ACC112 (cell line): ENCODE measurements at regions not wholly inside any gene's neighbourhood (a gene's known extent, or its start where the extent isn't known, plus 50 kb on each side); places are given as distances from the start of the nearest gene placed in this dataset.

Experiments used
- H2AFZ ChIP-seq: fragments of 200-600 bp; sonication (generic); one replicate; pipeline ENCODE4 v1.6.0; 2017; ENCODE audit warnings: antibody characterized with exemption, low read length; ENCODE audit not compliant: unreplicated experiment
- H3K27ac ChIP-seq: fragments of 200-600 bp; sonication (generic); 2 replicates; pipeline ENCODE4 v1.5.1; 2014; ENCODE audit warnings: low read depth, mild to moderate bottlenecking, antibody characterized with exemption, low read length, moderate library complexity
- H3K27me3 ChIP-seq: fragments of 200-600 bp; sonication (generic); 2 replicates; pipeline ENCODE4 v1.6.1; 2014; ENCODE audit warnings: mild to moderate bottlenecking, antibody characterized with exemption, low read length, moderate library complexity, mixed read lengths; ENCODE audit not compliant: insufficient read depth
- H3K36me3 ChIP-seq: fragments of 200-600 bp; sonication (generic); 2 replicates; pipeline ENCODE4 v1.6.1; 2016; ENCODE audit warnings: mild to moderate bottlenecking, antibody characterized with exemption, low read length, moderate library complexity, mixed read lengths; ENCODE audit not compliant: insufficient read depth
- H3K4me1 ChIP-seq: fragments of 200-600 bp; sonication (generic); one replicate; pipeline ENCODE4 v1.6.1; 2016; ENCODE audit warnings: low read length, mixed read lengths; ENCODE audit not compliant: insufficient read depth, unreplicated experiment, control insufficient read depth
- H3K4me3 ChIP-seq: fragments of 200-600 bp; sonication (generic); 2 replicates; pipeline ENCODE4 v1.5.1; 2014; ENCODE audit warnings: mild to moderate bottlenecking, low read depth, low read length
- H3K79me2 ChIP-seq: fragments of 200-600 bp; sonication (generic); one replicate; pipeline ENCODE4 v1.6.0; 2016; ENCODE audit warnings: low read length; ENCODE audit not compliant: control insufficient read depth, unreplicated experiment, insufficient read depth

- Histone ChIP-seq H3K27me3 (no peaks in the 10 kb centered on the region), H3K4me3 (no peak overlapping the region), H2AFZ (no peak overlapping the region), H3K4me1 (no peaks in the 10 kb centered on the region), H3K27ac (no peak overlapping the region), H3K36me3 (no peaks in the 10 kb centered on the region), H3K79me2 (no peaks in the 10 kb centered on the region)
Observed at GRCh38 chr7:67976490-67976889, 979.9 kb downstream of the TYW1 start.

DNA sequence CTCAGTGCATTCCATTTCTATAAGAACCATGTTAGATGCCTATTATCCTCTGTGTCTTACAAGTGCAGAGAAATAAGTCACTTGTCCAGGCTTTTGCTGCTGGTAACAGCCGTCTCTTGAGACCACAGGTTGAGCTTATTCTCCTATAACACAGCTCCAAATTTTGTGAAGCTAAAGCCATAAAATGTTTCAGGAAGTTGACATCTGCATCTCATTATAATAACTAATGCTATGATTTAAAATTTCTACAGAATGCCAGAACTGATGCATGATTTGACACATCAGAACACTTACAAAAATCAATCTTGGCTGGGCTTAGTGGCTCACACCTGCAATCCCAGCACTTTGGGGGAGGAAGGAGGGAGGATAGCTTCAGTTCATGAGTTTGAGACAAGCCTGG is 986.9 kb downstream of the TYW1 start:
- Histone ChIP-seq H3K36me3 (no peaks in the 10 kb centered on the region), H3K79me2 (no peaks in the 10 kb centered on the region), H3K4me3 (no peak overlapping the region), H2AFZ (no peak overlapping the region), H3K27ac (no peak overlapping the region), H3K4me1 (no peaks in the 10 kb centered on the region), H3K27me3 (no peaks in the 10 kb centered on the region)

DNA sequence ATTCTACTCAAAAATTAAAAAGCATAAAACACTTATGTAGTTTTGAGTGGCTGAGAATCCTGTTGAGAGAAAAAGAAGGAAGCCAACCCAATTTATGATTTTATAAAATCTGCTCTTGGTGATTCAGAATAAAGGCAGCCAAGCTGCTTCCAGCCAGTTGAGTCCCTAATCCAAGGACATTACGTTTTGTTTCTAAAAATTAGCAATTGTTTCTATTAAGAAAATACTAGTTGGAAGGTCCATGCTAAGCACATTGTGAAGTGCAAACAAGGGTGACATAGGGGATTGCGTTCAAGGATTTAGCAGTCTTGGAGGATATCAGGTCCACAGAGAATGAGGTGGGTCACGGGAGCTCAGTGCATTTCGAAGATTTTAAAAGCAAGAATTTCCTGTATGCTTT is 987.7 kb downstream of the TYW1 start:
- Histone ChIP-seq H2AFZ (no peak overlapping the region), H3K79me2 (no peaks in the 10 kb centered on the region), H3K27ac (no peak overlapping the region), H3K4me3 (no peak overlapping the region), H3K36me3 (no peaks in the 10 kb centered on the region), H3K27me3 (no peaks in the 10 kb centered on the region), H3K4me1 (no peaks in the 10 kb centered on the region)

DNA sequence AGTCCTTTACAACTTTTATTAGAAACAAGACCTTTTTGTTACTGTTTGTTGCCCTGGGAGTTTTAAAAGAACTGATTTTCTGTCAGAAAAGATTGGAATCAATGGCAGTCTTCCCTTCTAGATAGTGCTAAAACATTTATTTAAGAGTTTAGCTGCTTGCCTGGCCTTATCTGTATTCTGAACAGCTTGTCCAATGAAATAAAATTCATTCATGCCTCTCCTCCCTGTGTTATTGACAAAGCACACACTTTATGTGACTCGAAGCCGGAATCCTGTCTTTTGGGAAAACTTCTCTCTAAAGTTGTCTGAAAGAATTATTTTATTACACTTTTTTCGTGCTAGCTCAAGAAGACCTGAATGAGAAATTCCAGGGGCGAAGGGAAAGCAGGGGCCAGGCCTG is 992.5 kb downstream of the TYW1 start:
- Histone ChIP-seq H3K27ac (no peak overlapping the region), H3K36me3 (no peaks in the 10 kb centered on the region), H3K4me1 (no peaks in the 10 kb centered on the region), H3K4me3 (no peak overlapping the region), H3K27me3 (no peaks in the 10 kb centered on the region), H3K79me2 (no peaks in the 10 kb centered on the region), H2AFZ (no peak overlapping the region)

DNA sequence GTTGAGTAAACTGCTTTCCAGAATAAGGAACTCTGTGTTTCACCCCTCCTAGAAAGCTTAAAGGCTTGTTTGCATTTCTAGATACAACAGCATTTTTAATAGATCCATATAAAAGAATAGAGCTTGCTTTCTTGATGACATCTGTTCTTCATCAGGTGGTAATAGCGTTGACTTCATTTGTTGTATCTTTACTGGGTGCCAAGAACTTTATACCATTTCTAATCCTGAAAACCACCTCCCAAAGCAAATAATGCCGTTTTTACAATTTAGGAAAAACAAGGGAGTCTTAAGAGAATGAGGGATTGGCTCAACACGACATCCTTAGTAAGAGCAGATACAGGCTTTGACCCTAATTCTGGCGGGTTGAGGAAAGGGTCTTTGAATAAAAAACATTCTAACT is 993.4 kb downstream of the TYW1 start:
- no peaks in the 10 kb centered on the region for H3K79me2 ChIP-seq
- no peaks in the 10 kb centered on the region for H3K36me3 ChIP-seq
- H3K4me1 ChIP-seq, result no peaks in the 10 kb centered on the region
- no peak overlapping the region for H3K27ac ChIP-seq
- H3K27me3 ChIP-seq, result no peaks in the 10 kb centered on the region
- H2AFZ ChIP-seq, result no peak overlapping the region
- H3K4me3 ChIP-seq, result no peak overlapping the region

- no peaks in the 10 kb centered on the region for H3K36me3 ChIP-seq
- no peak overlapping the region for H3K4me3 ChIP-seq
- H3K27me3 ChIP-seq, result no peaks in the 10 kb centered on the region
- no peak overlapping the region for H3K27ac ChIP-seq
- no peaks in the 10 kb centered on the region for H3K79me2 ChIP-seq
- H2AFZ ChIP-seq, result no peak overlapping the region
- H3K4me1 ChIP-seq, result no peaks in the 10 kb centered on the region
Observed at GRCh38 chr7:67990716-67991115, 994.1 kb downstream of the TYW1 start.

DNA sequence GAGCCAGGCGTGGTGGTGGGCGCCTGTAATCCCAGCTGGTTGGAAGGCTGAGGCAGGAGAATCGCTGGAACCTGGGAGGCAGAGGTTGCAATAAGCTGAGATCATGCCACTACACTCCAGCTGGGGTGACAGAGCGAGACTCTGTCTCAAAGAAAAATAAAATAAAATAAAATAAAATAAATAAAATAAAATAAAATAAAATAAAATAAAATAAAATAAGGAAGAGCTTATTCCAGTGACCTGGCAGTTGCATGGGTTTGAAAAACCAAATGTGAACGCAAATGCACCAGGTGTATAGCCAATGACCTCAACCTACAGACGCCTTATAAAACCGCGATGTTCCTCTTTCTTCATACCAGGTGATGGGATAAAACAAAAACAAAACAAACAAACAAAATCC is 995.7 kb downstream of the TYW1 start:
- no peaks in the 10 kb centered on the region for H3K27me3 ChIP-seq
- no peaks in the 10 kb centered on the region for H3K36me3 ChIP-seq
- no peak overlapping the region for H3K27ac ChIP-seq
- no peak overlapping the region for H3K4me3 ChIP-seq
- no peaks in the 10 kb centered on the region for H3K4me1 ChIP-seq
- no peaks in the 10 kb centered on the region for H3K79me2 ChIP-seq
- no peak overlapping the region for H2AFZ ChIP-seq

GRCh38 chr7:68005992-68006391 is 1009.4 kb downstream of the TYW1 start:
- no peak overlapping the region for H2AFZ ChIP-seq
- H3K79me2 ChIP-seq, result no peaks in the 10 kb centered on the region
- no peaks in the 10 kb centered on the region for H3K27me3 ChIP-seq
- no peak overlapping the region for H3K27ac ChIP-seq
- no peak overlapping the region for H3K4me3 ChIP-seq
- H3K4me1 ChIP-seq, result no peaks in the 10 kb centered on the region
- no peaks in the 10 kb centered on the region for H3K36me3 ChIP-seq

GRCh38 chr7:68006619-68007018 is 1010.0 kb downstream of the TYW1 start:
- Histone ChIP-seq H3K36me3 (no peaks in the 10 kb centered on the region), H3K4me3 (no peak overlapping the region), H3K79me2 (no peaks in the 10 kb centered on the region), H3K27ac (no peak overlapping the region), H2AFZ (no peak overlapping the region), H3K4me1 (no peaks in the 10 kb centered on the region), H3K27me3 (no peaks in the 10 kb centered on the region)

DNA sequence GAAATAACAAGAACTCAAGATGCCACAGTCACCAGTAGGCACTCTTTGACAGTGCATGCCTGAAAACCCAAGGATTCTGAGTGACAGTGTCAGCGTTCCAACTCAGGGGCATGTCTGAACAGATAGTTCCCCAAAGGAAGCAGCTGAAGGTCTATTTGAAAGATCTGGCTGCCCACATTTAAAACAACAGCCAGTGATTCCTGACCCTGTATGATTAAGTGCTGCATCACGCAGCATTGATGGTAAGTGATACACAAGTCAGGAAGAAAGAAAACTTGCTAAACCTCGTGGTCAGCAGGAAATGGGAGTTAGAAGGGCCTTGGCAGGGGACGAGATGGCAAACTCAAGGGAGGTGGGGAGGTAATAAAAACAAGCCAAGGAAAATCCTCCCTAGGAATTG is 1013.1 kb downstream of the TYW1 start:
- Histone ChIP-seq H2AFZ (no peak overlapping the region), H3K79me2 (no peaks in the 10 kb centered on the region), H3K36me3 (no peaks in the 10 kb centered on the region), H3K27ac (no peak overlapping the region), H3K4me1 (no peaks in the 10 kb centered on the region), H3K27me3 (no peaks in the 10 kb centered on the region), H3K4me3 (no peak overlapping the region)

DNA sequence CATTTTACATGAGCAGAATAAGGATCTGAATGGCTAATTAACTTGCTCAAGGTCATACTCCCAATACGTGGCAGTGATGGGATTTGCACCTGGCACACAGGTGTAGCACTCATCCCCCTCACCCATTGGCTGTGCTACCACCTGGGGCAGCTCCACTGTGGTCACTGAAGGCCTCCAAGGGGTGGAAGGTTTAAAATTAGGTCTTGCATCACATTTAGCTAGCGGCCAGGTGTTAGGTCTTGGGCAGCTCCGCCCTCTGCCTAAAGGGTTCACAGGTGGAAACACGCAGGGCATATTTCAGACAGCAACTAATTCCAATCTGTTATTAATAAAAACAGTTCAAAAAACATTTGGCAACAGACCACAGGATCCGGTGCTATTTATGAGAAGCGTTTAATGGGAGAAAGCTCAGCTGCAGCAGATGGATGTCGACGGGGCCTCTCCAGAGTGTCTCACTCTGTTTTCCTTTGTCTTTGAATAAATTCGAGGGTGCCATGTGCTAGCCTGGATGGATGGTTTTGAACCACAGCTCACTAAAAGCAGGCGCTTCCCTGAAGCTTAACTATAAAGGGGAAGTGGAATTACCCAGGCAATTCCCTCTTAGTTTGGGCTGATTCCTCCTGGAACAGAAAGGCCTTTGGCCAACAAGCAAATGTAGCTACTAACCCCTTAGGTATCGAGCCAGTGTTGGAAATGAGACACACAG is 1017.6 kb downstream of the TYW1 start:
- no peak overlapping the region for H3K27ac ChIP-seq
- H3K79me2 ChIP-seq, result no peaks in the 10 kb centered on the region
- H3K36me3 ChIP-seq, result no peaks in the 10 kb centered on the region
- H3K4me3 ChIP-seq, result no peak overlapping the region
- H2AFZ ChIP-seq, result no peak overlapping the region
- no peaks in the 10 kb centered on the region for H3K4me1 ChIP-seq
- no peaks in the 10 kb centered on the region for H3K27me3 ChIP-seq
